Stimulated activated naive CD8-positive, alpha-beta T cell treated with anti-CD3 and anti-CD28 coated beads, Interleukin-15, Interleukin-2, amounts not matched to agents 100 U/mL and 50 U/mL, for 24 hours (primary cell): ENCODE measurements at regions not wholly inside any gene's neighbourhood (a gene's known extent, or its start where the extent isn't known, plus 50 kb on each side); places are given as distances from the start of the nearest gene placed in this dataset.
"Not testable (repeated sequence)": the region's sequence is repeated elsewhere in the genome, so short reads cannot be mapped to it uniquely, and the experiment has no call there.

Experiments used
- ATAC-seq: fragments of 150-1000 bp; cut with Tn5 transposase; one replicate; pipeline ENCODE4 v1.10.0; 2021
- DNase-seq: peaks from one replicate; pipeline ENCODE4 v3.0.0; 2021

- ATAC-seq: no peak
- DNase-seq: no peak
Measured at GRCh38 chr4:57875829-57876392, 765.7 kb upstream of the IGFBP7 start.

GRCh38 chr4:57866468-57867171 is 756.4 kb upstream of the IGFBP7 start:
- ATAC-seq (no peak), DNase-seq (no peak)

GRCh38 chr4:57865264-57865663 is 755.1 kb upstream of the IGFBP7 start:
- no peak for ATAC-seq

GRCh38 chr4:57854748-57855147 is 744.6 kb upstream of the IGFBP7 start:
- ATAC-seq: no peak
- DNase-seq: no peak

More at GRCh38 chr4:57865264-57865663, 755.1 kb upstream of the IGFBP7 start:
- DNase-seq: no peak

- DNase-seq (no peak), ATAC-seq (no peak)
Measured at GRCh38 chr4:57850141-57850540, 740.0 kb upstream of the IGFBP7 start.

GRCh38 chr4:57832083-57832482 is 721.9 kb upstream of the IGFBP7 start:
- ATAC-seq (no peak), DNase-seq (no peak)

GRCh38 chr4:57789666-57790065 is 679.5 kb upstream of the IGFBP7 start:
- ATAC-seq (no peak), DNase-seq (no peak)

- ATAC-seq: no peak
- DNase-seq: no peak
Measured at GRCh38 chr4:57777876-57778275, 667.7 kb upstream of the IGFBP7 start.

GRCh38 chr4:57774681-57775080 is 664.5 kb upstream of the IGFBP7 start:
- DNase-seq (no peak), ATAC-seq (no peak)

GRCh38 chr4:57774171-57774570 is 664.0 kb upstream of the IGFBP7 start:
- DNase-seq (no peak), ATAC-seq (no peak)

GRCh38 chr4:57766341-57766740 is 656.2 kb upstream of the IGFBP7 start:
- ATAC-seq: no peak

GRCh38 chr4:57764856-57765255 is 654.7 kb upstream of the IGFBP7 start:
- no peak for DNase-seq
- ATAC-seq: no peak

More at GRCh38 chr4:57766341-57766740, 656.2 kb upstream of the IGFBP7 start:
- no peak for DNase-seq

- DNase-seq (no peak), ATAC-seq (no peak)
Measured at GRCh38 chr4:57763070-57763469, 652.9 kb upstream of the IGFBP7 start.

- ATAC-seq (no peak), DNase-seq (no peak)
Measured at GRCh38 chr4:57740625-57741190, 630.5 kb upstream of the IGFBP7 start.

- DNase-seq: no peak
- no peak for ATAC-seq
Measured at GRCh38 chr4:57736781-57737180, 626.6 kb upstream of the IGFBP7 start.

GRCh38 chr4:57734104-57734670 is 624.0 kb upstream of the IGFBP7 start:
- ATAC-seq (no peak), DNase-seq (no peak)

GRCh38 chr4:57729775-57730570 is 619.8 kb upstream of the IGFBP7 start:
- not testable (repeated sequence) for ATAC-seq, DNase-seq

- DNase-seq (no peak), ATAC-seq (no peak)
Measured at GRCh38 chr4:57726154-57726553, 616.0 kb upstream of the IGFBP7 start.

- no peak for DNase-seq
- no peak for ATAC-seq
Measured at GRCh38 chr4:57719456-57719855, 609.3 kb upstream of the IGFBP7 start.

- not testable (repeated sequence) for DNase-seq, ATAC-seq
Measured at GRCh38 chr4:57714313-57714712, 604.1 kb upstream of the IGFBP7 start.

- no peak for ATAC-seq
- no peak for DNase-seq
Measured at GRCh38 chr4:57710053-57710452, 599.9 kb upstream of the IGFBP7 start.

- ATAC-seq (no peak), DNase-seq (no peak)
Measured at GRCh38 chr4:57691370-57691769, 581.2 kb upstream of the IGFBP7 start.
